Stromal cell of bone marrow (primary cell): ENCODE measurements at regions not wholly inside any gene's neighbourhood (a gene's known extent, or its start where the extent isn't known, plus 50 kb on each side); places are given as distances from the start of the nearest gene placed in this dataset.

Source experiments
- DNase-seq: peaks from one replicate; pipeline ENCODE4 v3.0.0-alpha.2; 2012; ENCODE audit warnings: low read depth

DNA sequence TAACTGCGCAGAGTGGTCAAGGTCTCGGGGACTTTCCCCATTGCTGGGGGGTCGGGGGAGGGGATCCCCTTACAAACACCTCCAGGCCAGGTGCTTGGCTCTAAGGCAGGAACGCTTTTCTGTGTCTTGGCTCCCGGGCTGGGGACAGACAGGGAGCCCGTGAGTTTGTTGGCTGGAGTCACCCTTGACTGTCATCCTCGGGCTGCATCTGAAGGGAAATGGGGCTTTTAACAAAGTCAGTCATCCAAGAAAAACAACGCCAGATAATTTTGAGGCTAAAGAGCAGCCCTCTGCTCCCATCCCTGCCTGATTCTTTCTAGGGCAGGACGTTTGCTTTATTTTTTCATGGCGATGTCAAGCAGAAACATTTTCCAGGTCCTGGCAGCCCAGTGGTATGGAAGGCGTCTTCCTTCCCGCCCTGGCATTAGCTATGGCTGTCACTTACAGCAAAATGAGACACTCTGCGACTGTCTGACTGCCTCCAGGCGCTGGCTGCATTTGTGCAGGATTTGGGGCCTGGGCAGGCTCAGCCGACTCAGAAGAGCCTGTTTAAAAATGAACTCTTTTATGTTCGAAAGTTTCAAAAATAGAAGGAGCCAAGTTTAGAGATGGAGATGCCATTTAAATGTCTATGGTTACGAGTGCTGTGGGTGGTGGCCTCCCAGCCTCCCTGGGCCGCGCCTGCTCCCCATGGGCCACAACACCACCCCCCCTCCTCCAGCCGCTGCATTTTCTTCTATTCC lies 54.7 kb upstream of the TNS3 start:
- DNase-seq, result no peak

- DNase-seq, result no peak
Measured at GRCh38 chr7:47636081-47636432, 54.1 kb upstream of the TNS3 start.

- DNase-seq, result no peak
Measured at GRCh38 chr7:47635091-47636080, 53.5 kb upstream of the TNS3 start.

DNA sequence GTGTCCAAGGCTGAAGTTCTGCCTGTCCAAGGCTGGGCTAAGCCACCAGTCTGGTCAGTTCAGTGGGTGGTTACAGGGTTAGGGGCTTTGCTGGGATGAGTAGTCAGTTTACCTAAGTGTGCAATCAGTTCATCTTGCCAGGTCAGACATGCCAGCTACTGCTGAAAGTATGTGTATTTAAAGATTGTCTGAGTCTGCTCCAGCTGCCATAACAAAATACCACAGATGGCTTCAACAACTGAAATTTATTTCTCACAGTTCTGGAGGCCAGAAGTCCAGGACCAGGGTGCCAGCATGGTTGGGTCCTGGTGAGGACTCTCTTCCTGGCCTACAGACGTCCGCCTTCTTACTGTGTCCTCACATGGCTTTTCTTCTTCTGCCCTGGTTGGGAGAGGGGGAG lies 52.4 kb upstream of the TNS3 start:
- no peak for DNase-seq

DNA sequence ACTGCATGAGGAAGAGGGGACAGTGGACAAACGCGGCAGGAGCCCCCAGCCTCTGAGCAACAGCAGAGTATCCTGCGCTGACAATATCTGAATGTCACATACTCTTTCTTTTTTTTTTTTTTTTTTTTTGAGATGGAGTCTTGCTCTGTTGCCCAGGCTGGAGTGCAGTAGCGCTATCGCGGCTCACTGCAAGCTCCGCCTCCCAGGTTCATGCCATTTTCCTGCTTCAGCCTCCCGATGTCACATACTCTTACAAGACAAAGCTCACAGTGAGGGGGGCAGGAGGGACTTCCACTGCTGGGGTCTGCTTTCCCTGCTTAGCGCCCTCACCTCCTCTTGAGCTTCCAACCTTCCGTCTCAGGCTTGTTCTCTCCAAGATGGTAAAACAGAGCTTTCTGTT lies 51.2 kb upstream of the TNS3 start:
- no peak for DNase-seq
